Tibial artery (tissue), 4 donors: ENCODE measurements at regions not wholly inside any gene's neighbourhood (a gene's known extent, or its start where the extent isn't known, plus 50 kb on each side); places are given as distances from the start of the nearest gene placed in this dataset.

Source experiments
- DNase-seq, 2 donors: peaks; one replicate each; pipeline ENCODE4 v3.0.0-alpha.2; 2019
- H3K27ac ChIP-seq, 2 donors: fragments of 200-600 bp; sonication (generic) in 1 of 2; 1 replicate in 1 of 2; 2 replicates in 1 of 2; pipeline ENCODE4 v1.5.1; 2018 to 2019; ENCODE audit warnings: mild to moderate bottlenecking in 1 of 2
- H3K27me3 ChIP-seq, 2 donors: fragments of 200-600 bp; sonication (generic) in 1 of 2; one replicate each; pipeline versions ENCODE4 v1.5.1 to v1.6.0; 2016 to 2019
- H3K36me3 ChIP-seq, 3 donors: fragments of 200-600 bp; sonication (generic) in 2 of 3; one replicate each; pipeline ENCODE4 v1.5.1; 2016 to 2019; ENCODE audit warnings: mild to moderate bottlenecking in 2 of 3
- H3K4me1 ChIP-seq, 4 donors: fragments of 200-600 bp; sonication (generic) in 2 of 4; 1 replicate in 3 of 4; 2 replicates in 1 of 4; pipeline ENCODE4 v1.5.1; 2016 to 2019
- H3K4me3 ChIP-seq, 2 donors: fragments of 200-600 bp; sonication (generic) in 1 of 2; 1 replicate in 1 of 2; 2 replicates in 1 of 2; pipeline ENCODE4 v1.5.1; 2018 to 2019; ENCODE audit warnings: mild to moderate bottlenecking in 2 of 2
- H3K9me3 ChIP-seq, 3 donors: fragments of 200-600 bp; sonication (generic) in 1 of 3; one replicate each; pipeline ENCODE4 v1.5.1; 2016 to 2019
- intact Hi-C: fragments of 100-400 bp; cut with DNase I; formaldehyde crosslinking; loops from one replicate; pipeline ENCODE4 v1.15.0; 2023; ENCODE audit warnings: low total_unique reads
- TF ChIP-seq, protein P1 (sequence below), 2 experiments: fragments of 200-600 bp in 1 of 2; fragments of 450-650 bp in 1 of 2; IDR thresholded peaks; one replicate each; pipeline ENCODE4 v1.5.1; 2017 to 2019; ENCODE audit warnings: antibody characterized with exemption in 2 of 2, mild to moderate bottlenecking in 1 of 2, moderate library complexity in 1 of 2

DNA sequence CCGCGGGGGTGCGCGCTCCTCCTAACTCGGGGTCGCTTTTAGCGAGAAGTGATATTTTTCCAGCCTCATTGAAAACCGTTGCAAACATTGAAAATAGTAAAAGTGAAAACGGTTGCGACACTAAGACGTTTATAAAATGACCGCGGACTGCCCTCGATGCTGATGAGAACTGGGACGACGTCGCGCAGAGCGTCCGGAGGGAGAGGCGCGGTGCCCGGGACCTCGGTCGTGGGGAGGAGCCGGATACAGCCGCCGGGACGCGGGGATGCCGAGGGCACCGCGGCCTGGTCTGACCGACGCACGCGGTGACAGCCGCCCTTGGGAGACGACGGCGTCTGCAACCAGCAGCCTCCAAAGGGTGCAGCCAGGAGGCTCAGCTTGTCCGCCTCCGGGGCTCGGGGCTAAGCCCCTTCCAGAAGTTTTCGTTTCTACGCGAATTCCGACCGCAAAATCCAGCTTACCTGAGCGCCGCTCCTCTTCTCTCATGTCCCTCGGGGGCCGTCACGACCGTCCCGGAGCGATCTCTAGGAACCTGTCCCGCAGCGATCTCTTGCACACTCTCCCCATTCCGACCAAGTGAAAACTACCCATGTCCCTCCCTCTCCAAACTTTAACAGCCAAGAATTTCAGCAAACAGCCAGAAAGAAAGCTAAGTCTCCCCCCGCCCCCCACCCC, 144.4 kb upstream of the ETS2 start:
- peak; percentile 26 to 80 for DNase-seq
- TF ChIP-seq, protein P1, sequence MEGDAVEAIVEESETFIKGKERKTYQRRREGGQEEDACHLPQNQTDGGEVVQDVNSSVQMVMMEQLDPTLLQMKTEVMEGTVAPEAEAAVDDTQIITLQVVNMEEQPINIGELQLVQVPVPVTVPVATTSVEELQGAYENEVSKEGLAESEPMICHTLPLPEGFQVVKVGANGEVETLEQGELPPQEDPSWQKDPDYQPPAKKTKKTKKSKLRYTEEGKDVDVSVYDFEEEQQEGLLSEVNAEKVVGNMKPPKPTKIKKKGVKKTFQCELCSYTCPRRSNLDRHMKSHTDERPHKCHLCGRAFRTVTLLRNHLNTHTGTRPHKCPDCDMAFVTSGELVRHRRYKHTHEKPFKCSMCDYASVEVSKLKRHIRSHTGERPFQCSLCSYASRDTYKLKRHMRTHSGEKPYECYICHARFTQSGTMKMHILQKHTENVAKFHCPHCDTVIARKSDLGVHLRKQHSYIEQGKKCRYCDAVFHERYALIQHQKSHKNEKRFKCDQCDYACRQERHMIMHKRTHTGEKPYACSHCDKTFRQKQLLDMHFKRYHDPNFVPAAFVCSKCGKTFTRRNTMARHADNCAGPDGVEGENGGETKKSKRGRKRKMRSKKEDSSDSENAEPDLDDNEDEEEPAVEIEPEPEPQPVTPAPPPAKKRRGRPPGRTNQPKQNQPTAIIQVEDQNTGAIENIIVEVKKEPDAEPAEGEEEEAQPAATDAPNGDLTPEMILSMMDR (IDR thresholded peaks at IDR 0.05) = no peak
- intact Hi-C loops = loop anchor here (10.0 kb wide), 1 partner anchor 133 kb away; no protein-coding TSS in a partner anchor
- H3K9me3 ChIP-seq = no peaks in the 10 kb centered on the region
- H3K36me3 ChIP-seq = no peaks in the 10 kb centered on the region
- peaks cover 0 to 25% (median 5%) of the 10 kb centered on the region in 4 donors for H3K4me1 ChIP-seq
- peak overlapping the region; percentile 71 to 80 for H3K4me3 ChIP-seq
- H3K27ac ChIP-seq = peak overlapping the region; percentile 92 to 93
- no peaks in the 10 kb centered on the region for H3K27me3 ChIP-seq

DNA sequence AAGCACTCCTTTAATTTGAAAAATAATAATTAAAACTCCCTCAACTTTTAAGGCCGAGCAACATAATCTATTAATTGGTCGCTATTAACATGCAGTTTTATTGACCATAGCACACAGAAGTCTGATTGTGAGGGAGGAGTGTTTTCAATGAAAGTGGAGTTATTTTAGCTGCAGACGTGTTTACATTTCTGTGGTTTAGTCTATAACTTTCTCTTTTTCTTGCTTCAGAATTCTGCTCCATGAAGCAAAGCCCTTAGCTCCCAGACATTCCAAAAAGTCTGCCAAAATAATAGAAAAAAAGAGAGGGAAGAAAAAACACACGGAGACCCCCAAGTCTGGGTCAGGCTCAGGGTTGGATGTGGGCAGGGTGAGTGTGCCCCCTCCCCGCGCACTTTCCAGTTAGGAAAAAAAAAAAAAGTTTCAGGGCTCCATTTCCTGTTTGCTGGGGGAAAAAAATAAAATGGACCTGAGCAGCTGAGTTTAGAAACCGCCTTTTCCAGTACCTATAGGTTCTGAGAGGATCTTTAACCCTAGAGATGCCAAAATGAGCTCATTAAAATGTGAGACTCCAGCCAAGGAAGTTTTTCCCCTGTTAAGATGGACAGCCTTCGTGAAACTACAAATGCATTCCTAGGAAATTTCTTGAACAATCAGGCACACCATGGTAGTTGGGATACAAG, 143.7 kb upstream of the ETS2 start:
- H3K4me1 ChIP-seq = peaks cover 0 to 18% (median 5%) of the 10 kb centered on the region in 4 donors
- no peaks in the 10 kb centered on the region for H3K27me3 ChIP-seq
- peak overlapping the region; percentile 71 to 80 for H3K4me3 ChIP-seq
- peak overlapping the region; percentile 92 to 93 for H3K27ac ChIP-seq
- no peaks in the 10 kb centered on the region for H3K9me3 ChIP-seq
- no peak for DNase-seq
- H3K36me3 ChIP-seq = no peaks in the 10 kb centered on the region
- TF ChIP-seq, protein P1 (IDR thresholded peaks at IDR 0.05) = no peak
- intact Hi-C loops = loop anchor here (10.0 kb wide), 1 partner anchor 133 kb away; no protein-coding TSS in a partner anchor

DNA sequence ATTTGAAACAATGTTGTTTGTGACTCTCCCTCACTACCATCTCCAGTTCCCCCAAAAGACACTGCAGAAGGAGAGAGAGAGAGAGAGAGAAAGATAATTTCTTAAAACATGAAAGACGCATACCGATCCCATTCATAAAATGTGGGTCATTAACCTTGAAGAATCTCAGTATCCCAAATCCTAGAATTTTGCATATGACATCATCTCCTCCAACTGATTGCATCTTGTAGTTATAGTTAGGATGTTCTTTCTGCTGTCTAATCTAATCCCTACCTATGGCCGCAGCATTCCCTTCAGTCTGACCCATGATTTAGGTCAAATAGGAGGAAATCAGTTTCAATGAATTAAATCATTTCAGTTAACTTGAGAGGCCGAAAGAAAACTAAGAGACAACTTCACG, 142.4 kb upstream of the ETS2 start:
- Histone ChIP-seq H3K27ac (no peak overlapping the region), H3K4me1 (peaks cover 0 to 10% (median 4%) of the 10 kb centered on the region in 4 donors), H3K27me3 (no peaks in the 10 kb centered on the region), H3K4me3 (no peak overlapping the region), H3K36me3 (no peaks in the 10 kb centered on the region), H3K9me3 (no peaks in the 10 kb centered on the region)
- intact Hi-C loops = loop anchor here (10.0 kb wide), 1 partner anchor 132 kb away; no protein-coding TSS in a partner anchor
- no peak for DNase-seq
- TF ChIP-seq, protein P1 (IDR thresholded peaks at IDR 0.05) = no peak

DNA sequence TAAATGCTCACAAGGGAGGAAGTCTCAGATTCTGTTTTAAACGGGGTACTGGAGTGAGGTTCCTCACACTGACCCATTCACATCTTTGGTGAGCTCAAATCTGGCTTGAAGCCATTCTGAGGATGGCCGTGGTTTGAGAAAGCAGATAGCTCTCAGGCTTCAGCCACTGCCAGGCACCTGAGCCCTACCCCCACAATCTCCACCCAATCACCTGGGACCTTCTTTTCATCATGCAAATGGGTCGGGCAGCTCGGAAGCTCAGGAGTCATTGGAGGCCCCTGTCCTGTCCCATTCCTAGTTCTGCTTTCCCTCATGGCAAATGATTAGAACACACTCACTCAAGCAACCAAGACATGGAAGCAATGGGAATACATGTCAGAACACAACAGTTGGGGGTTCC, 141.4 kb upstream of the ETS2 start:
- H3K36me3 ChIP-seq = no peaks in the 10 kb centered on the region
- H3K27ac ChIP-seq = no peak overlapping the region
- DNase-seq = no peak
- no peak overlapping the region for H3K4me3 ChIP-seq
- no peaks in the 10 kb centered on the region for H3K9me3 ChIP-seq
- TF ChIP-seq, protein P1 (IDR thresholded peaks at IDR 0.05) = no peak
- peaks cover 0 to 10% (median 4%) of the 10 kb centered on the region in 4 donors for H3K4me1 ChIP-seq
- no peaks in the 10 kb centered on the region for H3K27me3 ChIP-seq
- intact Hi-C loops = loop anchor here (10.0 kb wide), 1 partner anchor 130 kb away; no protein-coding TSS in a partner anchor

DNA sequence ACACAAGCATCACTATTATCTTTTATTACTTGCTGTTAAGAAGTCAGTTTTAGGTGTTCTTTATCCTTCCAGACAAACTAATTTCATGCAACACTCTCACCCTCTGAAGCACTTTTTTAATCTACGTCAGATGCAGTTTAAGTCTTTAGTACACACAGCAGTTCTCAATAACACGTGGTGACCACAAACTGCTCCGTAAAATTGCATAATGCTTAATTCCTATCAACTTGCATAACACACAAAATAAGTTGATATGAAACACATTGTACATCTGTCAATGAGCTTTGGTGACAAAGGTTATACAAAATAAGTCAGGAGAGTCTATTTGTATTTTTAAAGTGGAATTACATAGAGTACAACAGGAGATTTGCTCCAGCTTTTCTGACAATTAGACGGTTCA, 140.9 kb upstream of the ETS2 start:
- DNase-seq = no peak
- Histone ChIP-seq H3K36me3 (no peaks in the 10 kb centered on the region), H3K9me3 (no peaks in the 10 kb centered on the region), H3K27me3 (no peaks in the 10 kb centered on the region), H3K4me3 (no peak overlapping the region), H3K4me1 (peaks cover 0 to 10% (median 4%) of the 10 kb centered on the region in 4 donors), H3K27ac (no peak overlapping the region)
- intact Hi-C loops = loop anchor here (10.0 kb wide), 1 partner anchor 130 kb away; no protein-coding TSS in a partner anchor
- TF ChIP-seq, protein P1 (IDR thresholded peaks at IDR 0.05) = no peak
